Testis (tissue), 2 donors: ENCODE measurements at regions not wholly inside any gene's neighbourhood (a gene's known extent, or its start where the extent isn't known, plus 50 kb on each side); places are given as distances from the start of the nearest gene placed in this dataset.

Experiments
- DNase-seq: peaks from one replicate; pipeline ENCODE4 v3.0.0-alpha.2; 2019
- H3K27ac ChIP-seq, 2 donors: fragments of 200-600 bp; sonication (generic); one replicate each; pipeline ENCODE4 v1.5.1; 2019
- H3K27me3 ChIP-seq: fragments of 200-600 bp; sonication (generic); one replicate; pipeline ENCODE4 v1.5.1; 2019
- H3K36me3 ChIP-seq: fragments of 200-600 bp; sonication (generic); one replicate; pipeline ENCODE4 v1.5.1; 2017; ENCODE audit warnings: low read depth; ENCODE audit errors: missing control alignments
- H3K4me1 ChIP-seq: fragments of 200-600 bp; sonication (generic); one replicate; pipeline ENCODE4 v1.5.1; 2019
- H3K4me3 ChIP-seq, 2 donors: fragments of 200-600 bp; sonication (generic); one replicate each; pipeline ENCODE4 v1.5.1; 2017 to 2019
- H3K9me3 ChIP-seq: fragments of 200-600 bp; sonication (generic); one replicate; pipeline ENCODE4 v1.5.1; 2017
- POLR2A ChIP-seq: fragments of 450-650 bp; IDR thresholded peaks from one replicate; pipeline ENCODE4 v1.6.1; 2017; ENCODE audit warnings: antibody characterized with exemption, mild to moderate bottlenecking, moderate library complexity
- WGBS, 2 donors: methylation state at CpG; one replicate each; pipeline ENCODE4 v1.1.5; 2018; 5-methylcytosine and 5-hydroxymethylcytosine counted together
- intact Hi-C: fragments of 100-400 bp; cut with DNase I; formaldehyde crosslinking; loops from one replicate; pipeline ENCODE4 v1.15.1; 2023; ENCODE audit warnings: low total_unique reads
- TF ChIP-seq, protein P1 (sequence below), 3 experiments: fragments of 450-650 bp in 2 of 3; fragments of 200-600 bp in 1 of 3; sonication (generic) in 1 of 3; IDR thresholded peaks; one replicate each; pipeline ENCODE4 v1.5.1; 2016 to 2019; ENCODE audit warnings: antibody characterized with exemption in 3 of 3, mild to moderate bottlenecking in 2 of 3, moderate library complexity in 1 of 3

DNA sequence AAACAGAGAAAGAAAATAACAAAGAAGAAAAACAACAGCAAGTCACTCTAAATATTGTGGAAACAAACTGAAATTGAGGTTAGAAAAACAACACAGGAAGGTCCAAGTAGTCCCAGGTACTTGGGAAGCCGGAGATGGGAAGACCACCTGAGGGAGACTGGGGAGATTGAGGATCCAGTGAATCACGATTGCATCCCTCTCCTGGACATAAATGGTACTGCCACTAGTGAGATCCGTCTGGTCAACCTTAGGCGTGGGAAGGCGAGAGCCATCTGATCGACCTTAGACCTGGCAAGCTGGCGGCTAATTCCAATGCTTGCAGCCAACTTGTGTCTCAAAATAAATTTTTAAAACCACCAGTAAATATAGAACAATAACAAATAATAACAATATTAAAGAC lies 81.9 kb downstream of the ZNF726 start:
- H3K27ac ChIP-seq = no peak overlapping the region
- 41 to 51% methylated on average over 7 of the region's 7 CpGs for WGBS, 2 donors
- TF ChIP-seq, protein P1, sequence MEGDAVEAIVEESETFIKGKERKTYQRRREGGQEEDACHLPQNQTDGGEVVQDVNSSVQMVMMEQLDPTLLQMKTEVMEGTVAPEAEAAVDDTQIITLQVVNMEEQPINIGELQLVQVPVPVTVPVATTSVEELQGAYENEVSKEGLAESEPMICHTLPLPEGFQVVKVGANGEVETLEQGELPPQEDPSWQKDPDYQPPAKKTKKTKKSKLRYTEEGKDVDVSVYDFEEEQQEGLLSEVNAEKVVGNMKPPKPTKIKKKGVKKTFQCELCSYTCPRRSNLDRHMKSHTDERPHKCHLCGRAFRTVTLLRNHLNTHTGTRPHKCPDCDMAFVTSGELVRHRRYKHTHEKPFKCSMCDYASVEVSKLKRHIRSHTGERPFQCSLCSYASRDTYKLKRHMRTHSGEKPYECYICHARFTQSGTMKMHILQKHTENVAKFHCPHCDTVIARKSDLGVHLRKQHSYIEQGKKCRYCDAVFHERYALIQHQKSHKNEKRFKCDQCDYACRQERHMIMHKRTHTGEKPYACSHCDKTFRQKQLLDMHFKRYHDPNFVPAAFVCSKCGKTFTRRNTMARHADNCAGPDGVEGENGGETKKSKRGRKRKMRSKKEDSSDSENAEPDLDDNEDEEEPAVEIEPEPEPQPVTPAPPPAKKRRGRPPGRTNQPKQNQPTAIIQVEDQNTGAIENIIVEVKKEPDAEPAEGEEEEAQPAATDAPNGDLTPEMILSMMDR (IDR thresholded peaks at IDR 0.05) = peak in 2 of 3 experiments; percentile 22 to 38
- TF ChIP-seq POLR2A = no peak
- no peaks in the 10 kb centered on the region for H3K27me3 ChIP-seq
- DNase-seq = peak; percentile 17
- intact Hi-C loops = no loop called here
- no peak overlapping the region for H3K4me3 ChIP-seq
- H3K9me3 ChIP-seq = no peaks in the 10 kb centered on the region
- no peaks in the 10 kb centered on the region for H3K36me3 ChIP-seq
- no peaks in the 10 kb centered on the region for H3K4me1 ChIP-seq

DNA sequence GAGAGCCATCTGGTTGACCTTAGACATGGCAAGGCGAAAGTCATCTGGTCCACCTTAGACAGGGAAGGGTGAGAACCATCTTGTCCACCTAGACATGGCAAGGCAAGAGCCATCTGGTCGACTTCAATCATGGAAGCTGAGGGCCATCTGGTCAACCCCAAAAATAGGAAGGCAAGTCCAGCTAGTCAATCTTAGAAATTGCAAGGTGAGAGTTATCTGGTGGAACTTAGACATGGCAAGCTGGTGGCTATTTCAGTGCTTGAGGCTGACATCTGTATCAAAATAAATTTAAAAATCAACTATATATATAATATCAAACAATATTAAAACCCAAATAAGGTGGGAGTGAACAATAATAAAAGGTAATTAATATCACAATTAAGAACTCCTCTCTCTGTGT lies 83.9 kb downstream of the ZNF726 start:
- H3K4me1 ChIP-seq = no peaks in the 10 kb centered on the region
- TF ChIP-seq POLR2A = no peak
- TF ChIP-seq, protein P1 (IDR thresholded peaks at IDR 0.05) = no peak
- no peak for DNase-seq
- H3K36me3 ChIP-seq = no peaks in the 10 kb centered on the region
- WGBS, 2 donors = 61 to 83% methylated on average over 1 to 2 of the region's 2 CpGs
- no peak overlapping the region for H3K27ac ChIP-seq
- no peaks in the 10 kb centered on the region for H3K9me3 ChIP-seq
- no peak overlapping the region for H3K4me3 ChIP-seq
- H3K27me3 ChIP-seq = no peaks in the 10 kb centered on the region
- intact Hi-C loops = no loop called here

DNA sequence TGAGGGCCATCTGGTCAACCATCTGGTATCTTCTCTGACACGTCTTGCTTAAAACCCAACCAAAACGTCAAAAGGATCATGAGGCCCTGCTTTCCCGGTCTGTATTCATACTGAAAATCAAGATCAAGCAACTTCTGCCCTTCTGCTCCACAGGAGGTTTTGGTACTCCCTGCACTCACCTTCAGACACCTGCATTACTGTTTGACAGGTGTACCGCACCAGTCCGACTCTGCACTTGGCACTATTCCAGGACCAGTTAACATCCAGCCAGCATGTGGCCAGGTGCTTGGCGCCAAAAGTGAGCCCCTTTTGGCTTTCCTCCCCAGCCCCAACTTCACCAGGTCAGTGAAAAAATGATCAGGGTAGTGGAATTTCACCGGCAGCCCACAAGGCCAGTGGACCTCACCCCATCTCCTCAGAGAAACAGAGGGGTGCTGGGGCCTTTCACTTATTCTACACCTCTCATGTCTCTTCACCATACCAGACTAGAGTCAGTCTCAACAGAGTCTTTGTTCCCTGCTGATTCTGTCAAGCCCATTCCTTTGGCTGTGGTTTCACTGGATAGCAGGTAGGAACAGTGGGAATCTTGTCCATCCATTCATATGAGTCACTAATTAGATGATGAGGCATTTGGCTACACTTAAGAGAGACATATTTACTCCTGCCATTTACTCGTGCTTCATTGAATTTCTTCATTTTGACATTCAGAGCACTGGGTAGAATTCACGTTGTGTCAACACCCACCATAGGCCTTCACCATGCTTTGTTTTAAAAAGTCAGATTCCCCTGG lies 85.3 kb downstream of the ZNF726 start:
- Histone ChIP-seq H3K9me3 (no peaks in the 10 kb centered on the region), H3K36me3 (no peaks in the 10 kb centered on the region)
- 72 to 73% methylated on average over 9 of the region's 9 CpGs for WGBS, 2 donors

DNA sequence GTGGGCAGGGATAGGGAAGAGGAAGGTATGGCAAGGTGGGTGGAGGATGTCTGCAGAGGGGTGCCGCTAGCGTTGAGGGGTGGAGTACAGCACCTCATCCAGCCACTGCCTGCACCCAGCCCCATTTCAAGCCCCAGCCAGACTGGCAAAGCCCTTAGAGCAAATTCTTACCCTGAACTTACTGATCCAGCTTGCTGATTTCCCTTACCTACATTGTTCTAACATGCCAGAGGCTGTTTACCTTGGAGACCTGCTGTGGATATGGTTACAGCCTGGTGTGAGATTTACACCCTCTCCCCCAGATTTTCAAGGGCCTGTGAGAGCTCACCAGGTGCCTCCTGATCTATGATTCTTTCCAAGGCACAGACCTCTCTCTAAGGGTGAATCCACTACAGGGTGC lies 86.0 kb downstream of the ZNF726 start:
- Histone ChIP-seq H3K27me3 (no peaks in the 10 kb centered on the region), H3K4me3 (no peak overlapping the region), H3K36me3 (no peaks in the 10 kb centered on the region), H3K4me1 (no peaks in the 10 kb centered on the region), H3K9me3 (no peaks in the 10 kb centered on the region), H3K27ac (no peak overlapping the region)
- TF ChIP-seq, protein P1 (IDR thresholded peaks at IDR 0.05) = no peak
- TF ChIP-seq POLR2A = no peak
- DNase-seq = no peak
- WGBS, 2 donors = 50 to 84% methylated on average over 1 to 2 of the region's 2 CpGs
- intact Hi-C loops = no loop called here

More for the DNA sequence above, 85.3 kb downstream of the ZNF726 start:
- no peak for DNase-seq
- Histone ChIP-seq H3K4me1 (no peaks in the 10 kb centered on the region), H3K27me3 (no peaks in the 10 kb centered on the region), H3K27ac (no peak overlapping the region), H3K4me3 (no peak overlapping the region)
- intact Hi-C loops = no loop called here
- TF ChIP-seq POLR2A = no peak
- TF ChIP-seq, protein P1 (IDR thresholded peaks at IDR 0.05) = no peak
